ENCODE measurements at regions not wholly inside any gene's neighbourhood (a gene's known extent, or its start where the extent isn't known, plus 50 kb on each side); places are given as distances from the start of the nearest gene placed in this dataset.
"Not testable (repeated sequence)": the region's sequence is repeated elsewhere in the genome, so short reads cannot be mapped to it uniquely, and the experiment has no call there.

DNA sequence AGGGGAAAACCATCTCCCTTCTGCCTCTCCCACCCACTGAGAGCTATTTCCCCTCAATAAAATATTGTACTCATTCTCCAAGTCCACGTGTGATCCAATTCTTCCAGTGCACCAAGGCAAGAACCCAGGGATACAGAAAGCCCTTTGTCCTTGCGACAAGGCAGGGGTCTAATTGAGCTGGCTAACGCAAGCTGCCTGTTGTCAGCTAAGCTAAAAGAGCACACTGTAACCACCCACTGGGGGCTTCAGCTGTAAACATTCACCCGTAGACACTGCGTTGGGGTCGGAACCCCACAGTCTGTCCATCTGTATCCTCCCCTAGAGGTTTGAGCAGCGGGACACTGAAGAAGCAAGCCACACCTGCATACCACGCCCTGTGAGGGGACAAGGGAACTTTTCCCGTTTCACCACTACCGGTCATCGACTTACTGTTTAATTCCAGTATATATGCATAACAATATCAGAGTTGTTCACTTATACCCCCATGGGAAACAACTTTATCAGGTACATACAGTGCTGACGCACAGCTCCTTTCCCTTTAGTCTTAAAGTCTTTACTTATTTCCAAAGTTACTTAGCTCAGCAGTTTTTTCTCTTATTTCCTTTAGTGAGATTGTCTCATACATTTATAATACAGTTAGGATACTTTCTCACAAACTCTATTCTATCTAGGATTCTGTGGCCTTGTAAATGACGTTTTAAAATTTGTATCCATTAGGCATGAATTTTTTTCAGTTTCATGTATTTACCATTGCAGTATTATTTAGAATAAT lies 721.6 kb downstream of the ANKRD7 start:
- no peaks in the 10 kb centered on the region for H3K4me1 Mint-ChIP-seq (ENCODE audit: unreplicated experiment)
- H3K27me3 Mint-ChIP-seq (ENCODE audit: unreplicated experiment), result no peaks in the 10 kb centered on the region
- no peak overlapping the region for H3K4me3 Mint-ChIP-seq (ENCODE audit: unreplicated experiment)
- H3K27ac Mint-ChIP-seq (ENCODE audit: unreplicated experiment), result no peak overlapping the region
- no peaks in the 10 kb centered on the region for H3K9me3 Mint-ChIP-seq (ENCODE audit: unreplicated experiment)
- TF ChIP-seq CTCF (IDR thresholded peaks at IDR 0.05), result no peak
- H3K36me3 Mint-ChIP-seq (ENCODE audit: unreplicated experiment), result no peaks in the 10 kb centered on the region
- DNase-seq (ENCODE audit: extremely low spot score, unreplicated experiment), result no peak

- H3K4me1 Mint-ChIP-seq (ENCODE audit: unreplicated experiment), result no peaks in the 10 kb centered on the region
- H3K27ac Mint-ChIP-seq (ENCODE audit: unreplicated experiment), result no peak overlapping the region
- no peak overlapping the region for H3K4me3 Mint-ChIP-seq (ENCODE audit: unreplicated experiment)
- no peak for TF ChIP-seq CTCF (IDR thresholded peaks at IDR 0.05)
- no peak for DNase-seq (ENCODE audit: extremely low spot score, unreplicated experiment)
- H3K9me3 Mint-ChIP-seq (ENCODE audit: unreplicated experiment), result peaks cover 15% of the 10 kb centered on the region
- no peaks in the 10 kb centered on the region for H3K27me3 Mint-ChIP-seq (ENCODE audit: unreplicated experiment)
- peaks cover 2% of the 10 kb centered on the region for H3K36me3 Mint-ChIP-seq (ENCODE audit: unreplicated experiment)
Observed at GRCh38 chr7:118948508-118948907, 724.0 kb downstream of the ANKRD7 start.

- no peak for DNase-seq (ENCODE audit: extremely low spot score, unreplicated experiment)
- TF ChIP-seq CTCF (IDR thresholded peaks at IDR 0.05), result no peak
- Mint-ChIP-seq H3K27ac (ENCODE audit: unreplicated experiment) (no peak overlapping the region), H3K27me3 (ENCODE audit: unreplicated experiment) (no peaks in the 10 kb centered on the region), H3K36me3 (ENCODE audit: unreplicated experiment) (peaks cover 2% of the 10 kb centered on the region), H3K4me1 (ENCODE audit: unreplicated experiment) (no peaks in the 10 kb centered on the region), H3K4me3 (ENCODE audit: unreplicated experiment) (no peak overlapping the region), H3K9me3 (ENCODE audit: unreplicated experiment) (peaks cover 15% of the 10 kb centered on the region)
Observed at GRCh38 chr7:118949031-118949430, 724.5 kb downstream of the ANKRD7 start.

DNA sequence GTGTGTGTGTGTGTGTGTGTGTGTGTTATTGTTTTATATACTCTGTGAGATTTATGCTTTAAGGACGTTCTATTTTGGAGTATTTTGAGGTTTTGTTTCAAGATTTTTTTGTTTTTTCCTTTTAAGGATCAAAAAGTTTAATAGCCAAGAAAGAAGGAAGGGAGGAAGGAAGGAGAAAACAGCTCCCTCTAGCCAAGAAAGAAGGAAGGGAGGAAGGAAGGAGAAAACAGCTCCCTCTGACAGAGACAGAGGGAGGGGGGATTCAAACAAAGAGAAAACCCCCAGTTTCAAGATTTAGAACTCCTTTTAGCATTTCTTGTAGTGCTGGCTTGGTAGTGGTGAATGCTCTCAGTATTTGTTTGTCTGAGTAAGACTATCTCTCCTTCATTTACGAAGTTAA lies 731.8 kb downstream of the ANKRD7 start:
- not testable (repeated sequence) for DNase-seq (ENCODE audit: extremely low spot score, unreplicated experiment); H3K27me3 Mint-ChIP-seq (ENCODE audit: unreplicated experiment); H3K4me1 Mint-ChIP-seq (ENCODE audit: unreplicated experiment); H3K36me3 Mint-ChIP-seq (ENCODE audit: unreplicated experiment); H3K4me3 Mint-ChIP-seq (ENCODE audit: unreplicated experiment); H3K27ac Mint-ChIP-seq (ENCODE audit: unreplicated experiment)
- H3K9me3 Mint-ChIP-seq (ENCODE audit: unreplicated experiment), result peaks cover 15% of the 10 kb centered on the region

- H3K9me3 Mint-ChIP-seq (ENCODE audit: unreplicated experiment), result no peaks in the 10 kb centered on the region
- TF ChIP-seq CTCF (IDR thresholded peaks at IDR 0.05), result no peak
- DNase-seq (ENCODE audit: extremely low spot score, unreplicated experiment), result no peak
- no peak overlapping the region for H3K27ac Mint-ChIP-seq (ENCODE audit: unreplicated experiment)
- H3K4me3 Mint-ChIP-seq (ENCODE audit: unreplicated experiment), result no peak overlapping the region
- H3K4me1 Mint-ChIP-seq (ENCODE audit: unreplicated experiment), result no peaks in the 10 kb centered on the region
- H3K27me3 Mint-ChIP-seq (ENCODE audit: unreplicated experiment), result peaks cover 3% of the 10 kb centered on the region
- no peaks in the 10 kb centered on the region for H3K36me3 Mint-ChIP-seq (ENCODE audit: unreplicated experiment)
Observed at GRCh38 chr7:118969370-118969769, 744.9 kb downstream of the ANKRD7 start.
